ENCODE measurements at regions not wholly inside any gene's neighbourhood (a gene's known extent, or its start where the extent isn't known, plus 50 kb on each side); places are given as distances from the start of the nearest gene placed in this dataset.

GRCh38 chr1:238738892-238739291, 647.5 kb upstream of the CHRM3 start:
- no peaks in the 10 kb centered on the region for H3K27me3 ChIP-seq (ENCODE audit: insufficient read depth, low read depth, low read length)
- H3K9me3 ChIP-seq (ENCODE audit: low read length) = no peaks in the 10 kb centered on the region
- no peak overlapping the region for H2AFZ ChIP-seq (ENCODE audit: low read depth, low read length)
- no peaks in the 10 kb centered on the region for H4K20me1 ChIP-seq (ENCODE audit: insufficient read depth)
- no peaks in the 10 kb centered on the region for H3K36me3 ChIP-seq (ENCODE audit: insufficient read depth, low read length)
- no peak overlapping the region for H3K9ac ChIP-seq (ENCODE audit: low read length)
- no peaks in the 10 kb centered on the region for H3F3A ChIP-seq (ENCODE audit: insufficient read depth, low read length, poor library complexity, severe bottlenecking)
- H3K9me2 ChIP-seq (ENCODE audit: insufficient read depth, low read length) = no peaks in the 10 kb centered on the region
- no peak overlapping the region for H3K27ac ChIP-seq (ENCODE audit: low read length)
- H3K4me2 ChIP-seq (ENCODE audit: low read length) = no peak overlapping the region
- H3K4me3 ChIP-seq (ENCODE audit: low read length) = no peak overlapping the region
- TF ChIP-seq POLR2AphosphoS5 (IDR thresholded peaks at IDR 0.05) = no peak
- TF ChIP-seq EP300 (conservative IDR thresholded peaks at IDR 0.05; ENCODE audit: poor library complexity, severe bottlenecking) = no peak
- TF ChIP-seq REST (IDR thresholded peaks at IDR 0.05; ENCODE audit: borderline replicate concordance) = no peak
- no peak for TF ChIP-seq RAD21 (conservative IDR thresholded peaks at IDR 0.05)
- TF ChIP-seq EZH2 (IDR thresholded peaks at IDR 0.05; ENCODE audit: borderline replicate concordance, insufficient read depth, low read length, poor library complexity, severe bottlenecking) = no peak
- no peak for TF ChIP-seq MXI1 (conservative IDR thresholded peaks at IDR 0.05; ENCODE audit: poor library complexity, severe bottlenecking)
- no peak for TF ChIP-seq TAF1 (IDR thresholded peaks at IDR 0.05; ENCODE audit: low read depth)
- no peak for TF ChIP-seq CTCF (IDR thresholded peaks at IDR 0.05; ENCODE audit: poor library complexity, severe bottlenecking)
- no peak for TF ChIP-seq SMC3 (conservative IDR thresholded peaks at IDR 0.05; ENCODE audit: poor library complexity)
- no peaks in the 10 kb centered on the region for H3K79me2 ChIP-seq (replicated peaks; ENCODE audit: insufficient read depth, low read length)

- no peak overlapping the region for H3K4me3 ChIP-seq (ENCODE audit: low read length)
- H3K79me2 ChIP-seq (replicated peaks; ENCODE audit: insufficient read depth, low read length) = no peaks in the 10 kb centered on the region
- H3K4me2 ChIP-seq (ENCODE audit: low read length) = no peak overlapping the region
- H4K20me1 ChIP-seq (ENCODE audit: insufficient read depth) = no peaks in the 10 kb centered on the region
- no peaks in the 10 kb centered on the region for H3F3A ChIP-seq (ENCODE audit: insufficient read depth, low read length, poor library complexity, severe bottlenecking)
- H3K9me3 ChIP-seq (ENCODE audit: low read length) = no peaks in the 10 kb centered on the region
- H3K27me3 ChIP-seq (ENCODE audit: insufficient read depth, low read depth, low read length) = no peaks in the 10 kb centered on the region
- H3K36me3 ChIP-seq (ENCODE audit: insufficient read depth, low read length) = no peaks in the 10 kb centered on the region
- H2AFZ ChIP-seq (ENCODE audit: low read depth, low read length) = no peak overlapping the region
- H3K9ac ChIP-seq (ENCODE audit: low read length) = no peak overlapping the region
- H3K9me2 ChIP-seq (ENCODE audit: insufficient read depth, low read length) = no peaks in the 10 kb centered on the region
- no peak overlapping the region for H3K27ac ChIP-seq (ENCODE audit: low read length)
- TF ChIP-seq TAF1 (IDR thresholded peaks at IDR 0.05; ENCODE audit: low read depth) (no peak), SMC3 (conservative IDR thresholded peaks at IDR 0.05; ENCODE audit: poor library complexity) (no peak), CTCF (IDR thresholded peaks at IDR 0.05; ENCODE audit: poor library complexity, severe bottlenecking) (no peak), EP300 (conservative IDR thresholded peaks at IDR 0.05; ENCODE audit: poor library complexity, severe bottlenecking) (no peak), EZH2 (IDR thresholded peaks at IDR 0.05; ENCODE audit: borderline replicate concordance, insufficient read depth, low read length, poor library complexity, severe bottlenecking) (no peak), REST (IDR thresholded peaks at IDR 0.05; ENCODE audit: borderline replicate concordance) (no peak), POLR2AphosphoS5 (IDR thresholded peaks at IDR 0.05) (no peak), MXI1 (conservative IDR thresholded peaks at IDR 0.05; ENCODE audit: poor library complexity, severe bottlenecking) (no peak), RAD21 (conservative IDR thresholded peaks at IDR 0.05) (no peak)
Observed at GRCh38 chr1:238727670-238728069, 658.7 kb upstream of the CHRM3 start.

Data from neural cell (in vitro differentiated cells).